Stimulated activated CD8-positive, alpha-beta memory T cell treated with anti-CD3 and anti-CD28 coated beads, Interleukin-4, amount 100 ng/mL, for 48 hours (primary cell): ENCODE measurements at regions not wholly inside any gene's neighbourhood (a gene's known extent, or its start where the extent isn't known, plus 50 kb on each side); places are given as distances from the start of the nearest gene placed in this dataset.
A peak's percentile ranks its signal among the peaks of the same experiment; 100 is the strongest.

Source experiments
- DNase-seq: peaks from one replicate; pipeline ENCODE4 v3.0.0-alpha.2; 2020

GRCh38 chr2:237016121-237016915 is 69.4 kb upstream of the COPS8 start:
- DNase-seq = no peak

- no peak for DNase-seq
Observed at GRCh38 chr2:237020090-237020489, 65.6 kb upstream of the COPS8 start.

- no peak for DNase-seq
Observed at GRCh38 chr2:237022533-237022932, 63.2 kb upstream of the COPS8 start.

- no peak for DNase-seq
Observed at GRCh38 chr2:237024255-237024654, 61.4 kb upstream of the COPS8 start.

GRCh38 chr2:237025090-237025865 is 60.4 kb upstream of the COPS8 start:
- DNase-seq = no peak

GRCh38 chr2:237026981-237027711 is 58.5 kb upstream of the COPS8 start:
- DNase-seq = peak; percentile 55

- no peak for DNase-seq
Observed at GRCh38 chr2:237027712-237028029, 58.0 kb upstream of the COPS8 start.

- no peak for DNase-seq
Observed at GRCh38 chr2:237030382-237030781, 55.3 kb upstream of the COPS8 start.

GRCh38 chr2:237033536-237034060 is 52.1 kb upstream of the COPS8 start:
- DNase-seq = no peak

GRCh38 chr2:237035781-237036475 is 49.8 kb upstream of the COPS8 start:
- no peak for DNase-seq
